Kidney (tissue), 13 donors: ENCODE measurements at regions not wholly inside any gene's neighbourhood (a gene's known extent, or its start where the extent isn't known, plus 50 kb on each side); places are given as distances from the start of the nearest gene placed in this dataset.

Experiments
- DNase-seq, 5 donors: peaks; one replicate each; pipeline ENCODE4 v3.0.0-alpha.2; 2013 to 2020
- FAIRE-seq: peaks from 2 replicates; lab custom pipeline; 2012; peaks lifted over from hg19 to GRCh38; lab: Jason Lieb, UNC
- H3K27ac ChIP-seq, 2 donors: one replicate each; pipeline ENCODE4 v1.7.0; 2013; ENCODE audit warnings: low read depth in 2 of 2, low read length in 2 of 2, inconsistent platforms in 1 of 2
- H3K27me3 ChIP-seq: one replicate; pipeline ENCODE4 v1.7.1; 2013; ENCODE audit warnings: low read length, inconsistent platforms; ENCODE audit not compliant: control insufficient read depth, insufficient read depth
- H3K36me3 ChIP-seq, 3 donors: one replicate each; pipeline versions ENCODE4 v1.7.0 to v1.7.1; 2013; ENCODE audit warnings: low read length in 3 of 3, control low read depth in 1 of 3, inconsistent platforms in 1 of 3; ENCODE audit not compliant: insufficient read depth in 3 of 3, control insufficient read depth in 2 of 3
- H3K4me1 ChIP-seq, 3 donors: one replicate each; pipeline versions ENCODE4 v1.7.0 to v1.7.1; 2013; ENCODE audit warnings: low read length in 3 of 3, inconsistent platforms in 1 of 3, low read depth in 1 of 3; ENCODE audit not compliant: control insufficient read depth in 2 of 3, insufficient read depth in 2 of 3
- H3K4me3 ChIP-seq, 3 donors: one replicate each; pipeline versions ENCODE4 v1.7.0 to v1.8.1; 2013; ENCODE audit warnings: low read length in 3 of 3, control low read depth in 1 of 3, inconsistent platforms in 1 of 3
- H3K9ac ChIP-seq, 3 donors: one replicate each; pipeline versions ENCODE4 v1.7.0 to v1.7.1; 2013; ENCODE audit warnings: low read length in 3 of 3, control low read depth in 1 of 3, inconsistent platforms in 1 of 3
- H3K9me3 ChIP-seq, 3 donors: one replicate each; pipeline versions ENCODE4 v1.7.0 to v1.7.1; 2013; ENCODE audit warnings: low read length in 3 of 3, control low read depth in 1 of 3, inconsistent platforms in 1 of 3; ENCODE audit not compliant: control insufficient read depth in 2 of 3, insufficient read depth in 1 of 3
- intact Hi-C: fragments of 100-400 bp; cut with DNase I; formaldehyde crosslinking; loops from one replicate; pipeline ENCODE4 v1.11.1; 2022
- TF ChIP-seq, protein P1 (sequence below): IDR thresholded peaks from 3 replicates; pipeline ENCODE4 v1.5.1; 2012; ENCODE audit warnings: mild to moderate bottlenecking, moderate library complexity, borderline replicate concordance; ENCODE audit not compliant: insufficient read depth; ENCODE audit errors: extremely low read depth
- donor health status: control.
- donor health status: control.
- donor health status: control.
- donor health status: control.
- donor health status: control.
- donor health status: DM: yes; HTN: yes; CAD: no.
- donor health status: Normal renal cell carcinoma (clear cell type).

DNA sequence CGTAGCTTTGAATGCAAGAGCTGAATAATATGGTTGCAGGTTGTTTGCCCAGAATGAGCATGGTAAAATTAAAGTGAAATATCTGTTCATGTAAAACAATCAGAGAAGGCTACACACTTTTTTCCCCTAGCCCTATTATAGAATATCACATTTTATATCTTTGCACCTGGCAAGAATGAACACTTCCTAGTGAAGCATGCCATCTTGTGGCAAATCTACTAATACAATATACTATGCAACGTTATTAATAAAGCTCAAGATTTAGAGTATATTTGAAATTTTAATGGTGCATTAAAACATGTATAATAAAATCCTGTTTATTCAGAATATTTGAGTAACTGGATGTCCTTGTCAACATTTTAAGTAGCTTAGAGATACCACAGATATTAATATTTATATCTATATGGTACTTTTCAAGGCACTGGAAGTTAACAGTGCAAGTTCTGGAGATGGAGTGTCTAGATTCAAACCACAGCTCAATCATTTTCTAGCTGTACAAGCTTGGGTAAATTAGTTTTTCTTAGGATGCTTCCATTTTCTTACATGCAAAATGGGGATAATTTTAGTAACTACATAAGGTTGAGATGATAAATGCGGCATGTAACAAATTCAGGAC lies 643.1 kb upstream of the SEMA3D start:
- Histone ChIP-seq H3K36me3 (no peaks in the 10 kb centered on the region), H3K9me3 (no peaks in the 10 kb centered on the region), H3K4me3 (no peak overlapping the region), H3K4me1 (no peaks in the 10 kb centered on the region), H3K27me3 (no peaks in the 10 kb centered on the region), H3K27ac (no peak overlapping the region), H3K9ac (no peak overlapping the region)
- intact Hi-C loops: no loop called here
- TF ChIP-seq, protein P1, sequence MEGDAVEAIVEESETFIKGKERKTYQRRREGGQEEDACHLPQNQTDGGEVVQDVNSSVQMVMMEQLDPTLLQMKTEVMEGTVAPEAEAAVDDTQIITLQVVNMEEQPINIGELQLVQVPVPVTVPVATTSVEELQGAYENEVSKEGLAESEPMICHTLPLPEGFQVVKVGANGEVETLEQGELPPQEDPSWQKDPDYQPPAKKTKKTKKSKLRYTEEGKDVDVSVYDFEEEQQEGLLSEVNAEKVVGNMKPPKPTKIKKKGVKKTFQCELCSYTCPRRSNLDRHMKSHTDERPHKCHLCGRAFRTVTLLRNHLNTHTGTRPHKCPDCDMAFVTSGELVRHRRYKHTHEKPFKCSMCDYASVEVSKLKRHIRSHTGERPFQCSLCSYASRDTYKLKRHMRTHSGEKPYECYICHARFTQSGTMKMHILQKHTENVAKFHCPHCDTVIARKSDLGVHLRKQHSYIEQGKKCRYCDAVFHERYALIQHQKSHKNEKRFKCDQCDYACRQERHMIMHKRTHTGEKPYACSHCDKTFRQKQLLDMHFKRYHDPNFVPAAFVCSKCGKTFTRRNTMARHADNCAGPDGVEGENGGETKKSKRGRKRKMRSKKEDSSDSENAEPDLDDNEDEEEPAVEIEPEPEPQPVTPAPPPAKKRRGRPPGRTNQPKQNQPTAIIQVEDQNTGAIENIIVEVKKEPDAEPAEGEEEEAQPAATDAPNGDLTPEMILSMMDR: no peak
- FAIRE-seq (no peak), DNase-seq (peak in 2 of 5 donors; percentile 24 to 46)

DNA sequence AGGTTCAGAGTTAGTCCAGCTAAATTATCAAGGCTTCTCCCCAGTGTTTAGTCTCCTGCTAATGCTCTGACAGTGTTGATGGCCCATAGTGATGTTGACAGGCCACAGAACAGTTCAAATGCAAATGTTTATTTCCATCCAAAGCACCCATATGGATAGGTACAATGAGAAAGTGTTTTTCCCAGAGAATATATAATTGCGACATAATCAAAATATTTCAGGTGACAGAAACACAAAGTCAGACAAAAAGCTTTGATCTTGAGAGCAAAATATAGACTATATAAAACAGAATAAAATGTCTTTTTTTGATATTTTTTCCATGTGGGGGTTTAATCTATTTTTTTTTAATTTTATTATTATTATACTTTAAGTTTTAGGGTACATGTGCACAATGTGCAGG lies 642.3 kb upstream of the SEMA3D start:
- intact Hi-C loops: no loop called here
- no peak for FAIRE-seq
- H3K4me1 ChIP-seq: no peaks in the 10 kb centered on the region

DNA sequence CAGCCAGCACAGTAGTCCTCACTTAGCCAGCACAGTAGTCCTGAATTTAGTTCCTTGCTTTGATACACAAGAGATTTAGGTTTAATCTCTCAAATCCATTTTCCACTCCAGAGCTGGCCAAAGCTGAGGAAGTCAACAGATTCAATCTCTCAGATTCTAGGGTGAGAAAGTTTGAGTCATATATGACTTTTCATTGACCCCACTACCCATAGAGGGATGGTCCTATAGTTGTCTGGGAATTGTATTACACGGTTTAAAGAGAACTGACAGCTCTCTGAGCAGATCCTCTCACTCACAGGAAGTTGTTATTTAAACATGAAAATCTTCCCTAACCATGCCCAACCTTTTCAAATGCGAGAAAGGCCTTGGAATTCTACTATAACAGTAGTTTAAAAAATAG lies 641.8 kb upstream of the SEMA3D start:
- no peaks in the 10 kb centered on the region for H3K36me3 ChIP-seq
- TF ChIP-seq, protein P1: no peak
- H3K4me1 ChIP-seq: no peaks in the 10 kb centered on the region
- DNase-seq (no peak), FAIRE-seq (no peak)
- intact Hi-C loops: no loop called here
- no peak overlapping the region for H3K27ac ChIP-seq
- no peak overlapping the region for H3K9ac ChIP-seq
- no peaks in the 10 kb centered on the region for H3K27me3 ChIP-seq
- no peaks in the 10 kb centered on the region for H3K9me3 ChIP-seq
- no peak overlapping the region for H3K4me3 ChIP-seq

More for the DNA sequence above, 642.3 kb upstream of the SEMA3D start:
- H3K36me3 ChIP-seq: no peaks in the 10 kb centered on the region
- H3K27ac ChIP-seq: no peak overlapping the region
- TF ChIP-seq, protein P1: no peak
- no peak overlapping the region for H3K4me3 ChIP-seq
- DNase-seq: no peak
- no peak overlapping the region for H3K9ac ChIP-seq
- no peaks in the 10 kb centered on the region for H3K27me3 ChIP-seq
- H3K9me3 ChIP-seq: no peaks in the 10 kb centered on the region
